HL-60 (cell line): ENCODE measurements at regions not wholly inside any gene's neighbourhood (a gene's known extent, or its start where the extent isn't known, plus 50 kb on each side); places are given as distances from the start of the nearest gene placed in this dataset.
A peak's percentile ranks its signal among the peaks of the same experiment; 100 is the strongest.

Experiments
- CTCF ChIP-seq: IDR thresholded peaks from one replicate; pipeline ENCODE4 v1.5.1; 2011; ENCODE audit warnings: low read length, control low read depth, inconsistent platforms; ENCODE audit not compliant: insufficient read depth
- GABPA ChIP-seq: IDR thresholded peaks from 2 replicates; pipeline ENCODE4 v1.6.1; 2012; ENCODE audit warnings: low read depth
- POLR2AphosphoS5 ChIP-seq: IDR thresholded peaks from 2 replicates; pipeline ENCODE4 v1.6.1; 2012; ENCODE audit warnings: low read depth
- SPI1 ChIP-seq: IDR thresholded peaks from 2 replicates; pipeline ENCODE4 v1.6.1; 2012; ENCODE audit warnings: low read depth, mild to moderate bottlenecking, borderline replicate concordance
- TF ChIP-seq, protein P1 (sequence below): IDR thresholded peaks from 2 replicates; pipeline ENCODE4 v1.6.1; 2012; ENCODE audit warnings: low read depth; ENCODE audit not compliant: insufficient replicate concordance

DNA sequence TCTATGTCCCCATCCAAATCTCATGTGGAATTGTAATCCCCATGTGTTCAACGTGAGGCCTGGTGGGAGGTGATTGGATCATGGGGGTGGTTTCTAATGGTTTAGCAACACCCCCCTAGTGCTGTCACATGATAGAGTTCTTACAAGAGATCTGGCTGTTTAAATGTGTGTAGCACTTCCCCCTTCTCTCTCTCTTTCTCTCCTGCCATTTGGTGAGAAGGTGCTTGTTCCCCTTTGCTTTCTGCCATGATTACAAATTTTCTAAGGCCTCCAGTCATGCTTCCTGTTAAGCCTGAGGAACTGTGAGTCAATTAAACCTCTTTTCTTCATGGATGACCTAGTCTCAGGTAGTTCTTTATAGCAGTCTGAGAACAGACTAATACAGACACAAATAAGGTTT is 165.4 kb downstream of the OGFRL1 start:
- TF ChIP-seq CTCF (no peak), GABPA (no peak), POLR2AphosphoS5 (no peak), SPI1 (peak; percentile 72; the same call in 1 of the 2 replicates)
- TF ChIP-seq, protein P1, sequence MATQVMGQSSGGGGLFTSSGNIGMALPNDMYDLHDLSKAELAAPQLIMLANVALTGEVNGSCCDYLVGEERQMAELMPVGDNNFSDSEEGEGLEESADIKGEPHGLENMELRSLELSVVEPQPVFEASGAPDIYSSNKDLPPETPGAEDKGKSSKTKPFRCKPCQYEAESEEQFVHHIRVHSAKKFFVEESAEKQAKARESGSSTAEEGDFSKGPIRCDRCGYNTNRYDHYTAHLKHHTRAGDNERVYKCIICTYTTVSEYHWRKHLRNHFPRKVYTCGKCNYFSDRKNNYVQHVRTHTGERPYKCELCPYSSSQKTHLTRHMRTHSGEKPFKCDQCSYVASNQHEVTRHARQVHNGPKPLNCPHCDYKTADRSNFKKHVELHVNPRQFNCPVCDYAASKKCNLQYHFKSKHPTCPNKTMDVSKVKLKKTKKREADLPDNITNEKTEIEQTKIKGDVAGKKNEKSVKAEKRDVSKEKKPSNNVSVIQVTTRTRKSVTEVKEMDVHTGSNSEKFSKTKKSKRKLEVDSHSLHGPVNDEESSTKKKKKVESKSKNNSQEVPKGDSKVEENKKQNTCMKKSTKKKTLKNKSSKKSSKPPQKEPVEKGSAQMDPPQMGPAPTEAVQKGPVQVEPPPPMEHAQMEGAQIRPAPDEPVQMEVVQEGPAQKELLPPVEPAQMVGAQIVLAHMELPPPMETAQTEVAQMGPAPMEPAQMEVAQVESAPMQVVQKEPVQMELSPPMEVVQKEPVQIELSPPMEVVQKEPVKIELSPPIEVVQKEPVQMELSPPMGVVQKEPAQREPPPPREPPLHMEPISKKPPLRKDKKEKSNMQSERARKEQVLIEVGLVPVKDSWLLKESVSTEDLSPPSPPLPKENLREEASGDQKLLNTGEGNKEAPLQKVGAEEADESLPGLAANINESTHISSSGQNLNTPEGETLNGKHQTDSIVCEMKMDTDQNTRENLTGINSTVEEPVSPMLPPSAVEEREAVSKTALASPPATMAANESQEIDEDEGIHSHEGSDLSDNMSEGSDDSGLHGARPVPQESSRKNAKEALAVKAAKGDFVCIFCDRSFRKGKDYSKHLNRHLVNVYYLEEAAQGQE, result no peak
